Activated CD4-positive, alpha-beta T cell treated with anti-CD3 and anti-CD28 coated beads, Interleukin-2, amount 10 ng/mL, durations not matched to agents 7 days and 5 days (primary cell): ENCODE measurements at regions not wholly inside any gene's neighbourhood (a gene's known extent, or its start where the extent isn't known, plus 50 kb on each side); places are given as distances from the start of the nearest gene placed in this dataset.

Experiments used
- CTCF ChIA-PET: fragments of 350-600 bp; sonication (Branson Sonifier 250); formaldehyde crosslinking; loops from one replicate; lab custom pipeline; 2021; ENCODE audit warnings: antibody characterized with exemption; lab: Charles Lee
- POLR2A ChIA-PET: fragments of 350-600 bp; sonication (Branson Sonifier 250); formaldehyde crosslinking; loops from one replicate; lab custom pipeline; 2021; ENCODE audit warnings: antibody characterized with exemption; lab: Charles Lee
- DNase-seq: peaks from one replicate; pipeline ENCODE4 v3.0.0-alpha.2; 2020
- H3K27ac Mint-ChIP-seq: one replicate; pipeline ENCODE4 v1.8.0; 2021; ENCODE audit warnings: mild to moderate bottlenecking, moderate library complexity, mixed read lengths
- H3K27me3 Mint-ChIP-seq: one replicate; pipeline ENCODE4 v1.8.0; 2021; ENCODE audit warnings: mixed read lengths
- H3K36me3 Mint-ChIP-seq: one replicate; pipeline ENCODE4 v1.8.0; 2021; ENCODE audit warnings: low read depth, mixed read lengths
- H3K4me1 Mint-ChIP-seq: one replicate; pipeline ENCODE4 v1.8.0; 2021; ENCODE audit warnings: mixed read lengths
- H3K4me3 Mint-ChIP-seq: one replicate; pipeline ENCODE4 v1.8.0; 2021; ENCODE audit warnings: mild to moderate bottlenecking, moderate library complexity, mixed read lengths
- H3K9me3 Mint-ChIP-seq: one replicate; pipeline ENCODE4 v1.8.0; 2021; ENCODE audit warnings: mixed read lengths

GRCh38 chr5:120386981-120387380 lies 77.1 kb upstream of the PRR16 start:
- Mint-ChIP-seq H3K4me1 (peaks cover 16% of the 10 kb centered on the region), H3K36me3 (no peaks in the 10 kb centered on the region), H3K27ac (no peak overlapping the region), H3K9me3 (no peaks in the 10 kb centered on the region), H3K27me3 (no peaks in the 10 kb centered on the region), H3K4me3 (no peak overlapping the region)
- no peak for DNase-seq
- ChIA-PET POLR2A (no interaction called here), CTCF (no interaction called here)

- POLR2A ChIA-PET = no interaction called here
Measured at GRCh38 chr5:120388016-120388781, 75.9 kb upstream of the PRR16 start.

DNA sequence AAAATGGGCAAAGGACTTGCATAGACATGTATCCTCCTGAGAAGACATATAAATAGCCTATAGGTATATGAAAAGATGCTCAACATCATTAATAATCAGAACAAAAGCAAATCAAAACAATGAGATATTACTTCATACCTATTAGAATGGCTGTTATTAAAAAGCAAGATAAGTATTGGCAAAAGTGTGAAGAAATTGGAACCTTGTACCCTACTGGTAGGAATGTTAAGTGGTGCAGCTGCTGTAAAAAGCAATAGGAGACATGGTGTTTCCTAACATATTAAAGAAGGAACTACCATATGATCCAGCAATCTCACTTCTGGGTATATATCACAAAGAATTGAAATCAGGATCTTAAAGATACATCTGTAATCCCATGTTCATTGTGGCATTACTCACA lies 69.8 kb upstream of the PRR16 start:
- no peaks in the 10 kb centered on the region for H3K27me3 Mint-ChIP-seq
- H3K4me3 Mint-ChIP-seq = no peak overlapping the region
- ChIA-PET POLR2A (no interaction called here), CTCF (no interaction called here)
- no peaks in the 10 kb centered on the region for H3K4me1 Mint-ChIP-seq
- no peak for DNase-seq
- no peak overlapping the region for H3K27ac Mint-ChIP-seq
- H3K9me3 Mint-ChIP-seq = peaks cover 3% of the 10 kb centered on the region
- no peaks in the 10 kb centered on the region for H3K36me3 Mint-ChIP-seq

More at GRCh38 chr5:120388016-120388781, 75.9 kb upstream of the PRR16 start:
- peak overlapping the region; percentile 56 for H3K27ac Mint-ChIP-seq
- H3K4me1 Mint-ChIP-seq = peaks cover 16% of the 10 kb centered on the region
- H3K36me3 Mint-ChIP-seq = no peaks in the 10 kb centered on the region
- H3K27me3 Mint-ChIP-seq = no peaks in the 10 kb centered on the region
- CTCF ChIA-PET = no interaction called here
- no peaks in the 10 kb centered on the region for H3K9me3 Mint-ChIP-seq
- no peak for DNase-seq
- H3K4me3 Mint-ChIP-seq = no peak overlapping the region

GRCh38 chr5:120396186-120396585 lies 67.9 kb upstream of the PRR16 start:
- Mint-ChIP-seq H3K4me1 (no peaks in the 10 kb centered on the region), H3K36me3 (no peaks in the 10 kb centered on the region), H3K27me3 (no peaks in the 10 kb centered on the region), H3K4me3 (no peak overlapping the region), H3K9me3 (peaks cover 7% of the 10 kb centered on the region), H3K27ac (no peak overlapping the region)
- POLR2A ChIA-PET = no interaction called here
- CTCF ChIA-PET = no interaction called here
- no peak for DNase-seq

DNA sequence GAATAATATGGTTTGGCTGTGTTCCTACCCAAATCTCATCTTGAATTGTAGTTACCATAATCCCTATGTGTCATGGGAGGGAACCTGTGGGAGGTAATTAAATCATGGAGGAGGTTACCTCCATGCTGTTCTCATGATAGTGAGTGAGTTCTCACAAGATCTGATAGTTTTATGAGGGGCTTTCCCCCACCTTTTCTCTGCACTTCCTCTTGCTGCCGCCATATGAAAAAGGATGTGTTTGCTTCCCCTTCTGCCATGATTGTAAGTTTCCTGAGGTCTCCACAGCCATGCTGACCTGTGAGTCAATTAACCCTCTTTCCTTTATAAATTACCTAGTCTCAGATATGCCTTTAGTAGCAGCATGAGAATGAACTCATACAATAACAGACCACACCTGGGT lies 63.7 kb upstream of the PRR16 start:
- CTCF ChIA-PET = no interaction called here
- POLR2A ChIA-PET = no interaction called here

GRCh38 chr5:120402606-120403005 lies 61.5 kb upstream of the PRR16 start:
- Mint-ChIP-seq H3K27ac (no peak overlapping the region), H3K27me3 (no peaks in the 10 kb centered on the region)
- no peak for DNase-seq

More for the DNA sequence above, 63.7 kb upstream of the PRR16 start:
- Mint-ChIP-seq H3K4me3 (no peak overlapping the region), H3K9me3 (peaks cover 7% of the 10 kb centered on the region), H3K27ac (no peak overlapping the region), H3K27me3 (no peaks in the 10 kb centered on the region), H3K36me3 (no peaks in the 10 kb centered on the region), H3K4me1 (no peaks in the 10 kb centered on the region)
- DNase-seq = no peak

DNA sequence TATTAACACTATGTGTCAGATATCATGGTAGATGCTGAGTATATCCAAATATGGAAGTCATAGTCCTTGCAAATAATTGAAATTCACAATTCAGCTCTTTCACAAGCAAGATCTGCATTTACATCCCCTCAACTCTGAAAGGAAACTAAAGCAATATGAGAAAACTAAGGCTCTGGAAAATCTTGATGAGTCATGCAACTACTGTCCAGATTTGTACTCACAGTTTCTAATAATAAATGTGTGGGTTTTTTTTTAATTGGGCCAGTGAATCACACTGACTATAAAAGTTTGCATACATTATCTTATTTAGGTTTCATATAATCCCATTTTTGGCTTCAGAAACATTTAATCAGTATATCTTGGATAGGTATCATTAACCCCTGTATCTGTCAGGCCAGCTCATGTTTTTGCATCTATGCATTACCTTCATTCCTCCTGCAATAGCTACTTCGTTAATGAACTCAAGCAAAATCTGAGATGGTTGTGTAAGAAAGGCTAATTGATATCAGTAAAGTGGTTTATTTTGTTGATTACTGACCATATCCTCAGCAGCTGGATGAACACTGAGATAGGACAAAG lies 58.7 kb upstream of the PRR16 start:
- Mint-ChIP-seq H3K4me1 (no peaks in the 10 kb centered on the region), H3K4me3 (no peak overlapping the region), H3K36me3 (no peaks in the 10 kb centered on the region), H3K9me3 (peaks cover 2% of the 10 kb centered on the region), H3K27ac (no peak overlapping the region), H3K27me3 (no peaks in the 10 kb centered on the region)
- no peak for DNase-seq
- POLR2A ChIA-PET = no interaction called here
- CTCF ChIA-PET = interaction anchor here (1.6 kb wide), 1 partner anchor 74 kb away, joined by 6 read pairs; no protein-coding TSS in a partner anchor

More at GRCh38 chr5:120402606-120403005, 61.5 kb upstream of the PRR16 start:
- peaks cover 7% of the 10 kb centered on the region for H3K9me3 Mint-ChIP-seq
- CTCF ChIA-PET = no interaction called here
- no peaks in the 10 kb centered on the region for H3K4me1 Mint-ChIP-seq
- POLR2A ChIA-PET = no interaction called here
- no peak overlapping the region for H3K4me3 Mint-ChIP-seq
- no peaks in the 10 kb centered on the region for H3K36me3 Mint-ChIP-seq

DNA sequence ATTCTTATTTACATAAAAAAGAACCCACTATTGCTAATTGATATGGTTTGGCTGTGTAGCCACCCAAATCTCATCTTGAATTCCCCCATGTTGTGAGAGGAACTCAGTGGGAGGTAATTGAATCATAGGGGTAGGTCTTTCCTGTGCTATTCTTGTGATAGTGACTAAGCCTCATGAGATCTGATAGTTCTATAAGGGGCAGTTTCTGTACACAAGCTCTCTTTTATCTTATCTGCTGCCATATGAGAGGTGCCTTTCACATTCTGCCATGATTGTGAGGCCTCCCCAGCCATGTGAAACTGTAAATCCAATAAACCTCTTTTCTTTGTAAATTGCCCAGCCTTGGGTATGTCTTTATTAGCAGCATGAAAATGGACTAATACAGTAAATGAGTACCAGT lies 58.2 kb upstream of the PRR16 start:
- H3K27me3 Mint-ChIP-seq = no peaks in the 10 kb centered on the region
- H3K36me3 Mint-ChIP-seq = no peaks in the 10 kb centered on the region

DNA sequence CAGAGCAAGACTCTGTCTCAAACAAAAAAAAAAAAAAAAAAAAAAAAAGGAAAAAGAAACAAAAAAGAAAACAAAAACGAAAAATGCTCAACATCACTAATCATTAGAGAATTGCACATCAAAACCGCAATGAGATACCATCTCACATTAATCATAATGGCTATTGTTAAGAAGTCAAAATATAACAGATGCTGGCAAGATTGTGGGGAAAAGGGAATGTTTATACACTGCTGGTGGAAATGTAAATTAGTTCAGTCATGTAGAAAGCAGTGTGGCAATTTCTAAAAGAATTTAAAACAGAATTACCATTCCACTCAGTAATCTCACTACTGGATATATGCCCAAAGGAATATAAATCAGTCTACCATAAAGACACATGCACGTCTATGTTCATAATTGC lies 50.4 kb upstream of the PRR16 start:
- Mint-ChIP-seq H3K4me3 (no peak overlapping the region), H3K27me3 (no peaks in the 10 kb centered on the region), H3K9me3 (peaks cover 4% of the 10 kb centered on the region), H3K4me1 (no peaks in the 10 kb centered on the region), H3K36me3 (no peaks in the 10 kb centered on the region), H3K27ac (no peak overlapping the region)
- CTCF ChIA-PET = no interaction called here
- DNase-seq = no peak
- POLR2A ChIA-PET = no interaction called here

More for the DNA sequence above, 58.2 kb upstream of the PRR16 start:
- H3K9me3 Mint-ChIP-seq = peaks cover 4% of the 10 kb centered on the region
- no peak for DNase-seq
- no peaks in the 10 kb centered on the region for H3K4me1 Mint-ChIP-seq
- ChIA-PET POLR2A (no interaction called here), CTCF (interaction anchor here (1.6 kb wide), 1 partner anchor 75 kb away, joined by 6 read pairs; no protein-coding TSS in a partner anchor)
- no peak overlapping the region for H3K4me3 Mint-ChIP-seq
- H3K27ac Mint-ChIP-seq = no peak overlapping the region
